IgD-negative memory B cell (primary cell): ENCODE measurements at regions not wholly inside any gene's neighbourhood (a gene's known extent, or its start where the extent isn't known, plus 50 kb on each side); places are given as distances from the start of the nearest gene placed in this dataset.

Experiments
- H3K27ac Mint-ChIP-seq, 3 donors: one replicate each; pipeline ENCODE4 v1.8.0; 2020 to 2022; ENCODE audit warnings: mild to moderate bottlenecking in 3 of 3, mixed read lengths in 3 of 3, moderate library complexity in 1 of 3
- H3K27me3 Mint-ChIP-seq: one replicate; pipeline ENCODE4 v1.8.0; 2021; ENCODE audit warnings: mixed read lengths
- H3K36me3 Mint-ChIP-seq: one replicate; pipeline ENCODE4 v1.8.0; 2020; ENCODE audit warnings: mild to moderate bottlenecking, mixed read lengths
- H3K4me1 Mint-ChIP-seq, 3 donors: one replicate each; pipeline ENCODE4 v1.8.0; 2020 to 2022; ENCODE audit warnings: mixed read lengths in 3 of 3, mild to moderate bottlenecking in 1 of 3
- H3K4me3 Mint-ChIP-seq, 4 donors: one replicate each; pipeline ENCODE4 v1.8.0; 2020 to 2022; ENCODE audit warnings: mild to moderate bottlenecking in 4 of 4, mixed read lengths in 4 of 4, moderate library complexity in 3 of 4
- H3K9me3 Mint-ChIP-seq, 3 donors: one replicate each; pipeline ENCODE4 v1.8.0; 2020 to 2021; ENCODE audit warnings: mixed read lengths in 3 of 3, mild to moderate bottlenecking in 1 of 3

GRCh38 chr4:138014590-138015288 is 227.4 kb downstream of the SLC7A11 start:
- Mint-ChIP-seq H3K4me3 (no peak overlapping the region), H3K27me3 (peaks cover 1% of the 10 kb centered on the region), H3K4me1 (no peaks in the 10 kb centered on the region), H3K9me3 (no peaks in the 10 kb centered on the region), H3K27ac (no peak overlapping the region), H3K36me3 (peaks cover 1% of the 10 kb centered on the region)

GRCh38 chr4:138013625-138014024 is 228.5 kb downstream of the SLC7A11 start:
- Mint-ChIP-seq H3K9me3 (no peaks in the 10 kb centered on the region), H3K27ac (no peak overlapping the region), H3K36me3 (no peaks in the 10 kb centered on the region), H3K4me3 (no peak overlapping the region), H3K27me3 (peaks cover 1% of the 10 kb centered on the region), H3K4me1 (no peaks in the 10 kb centered on the region)

GRCh38 chr4:138010639-138011038 is 231.5 kb downstream of the SLC7A11 start:
- H3K4me1 Mint-ChIP-seq, result no peaks in the 10 kb centered on the region
- no peak overlapping the region for H3K4me3 Mint-ChIP-seq

GRCh38 chr4:138007572-138007971 is 234.6 kb downstream of the SLC7A11 start:
- Mint-ChIP-seq H3K27ac (no peak overlapping the region), H3K4me1 (no peaks in the 10 kb centered on the region), H3K9me3 (no peaks in the 10 kb centered on the region), H3K4me3 (no peak overlapping the region), H3K36me3 (no peaks in the 10 kb centered on the region), H3K27me3 (no peaks in the 10 kb centered on the region)

More at GRCh38 chr4:138010639-138011038, 231.5 kb downstream of the SLC7A11 start:
- Mint-ChIP-seq H3K36me3 (no peaks in the 10 kb centered on the region), H3K27me3 (peaks cover 1% of the 10 kb centered on the region), H3K9me3 (no peaks in the 10 kb centered on the region), H3K27ac (no peak overlapping the region)

- H3K27ac Mint-ChIP-seq, result no peak overlapping the region
- no peaks in the 10 kb centered on the region for H3K9me3 Mint-ChIP-seq
- H3K36me3 Mint-ChIP-seq, result no peaks in the 10 kb centered on the region
- no peaks in the 10 kb centered on the region for H3K4me1 Mint-ChIP-seq
- H3K27me3 Mint-ChIP-seq, result no peaks in the 10 kb centered on the region
- no peak overlapping the region for H3K4me3 Mint-ChIP-seq
Observed at GRCh38 chr4:138005486-138005885, 236.7 kb downstream of the SLC7A11 start.

GRCh38 chr4:138003248-138003647 is 238.9 kb downstream of the SLC7A11 start:
- no peak overlapping the region for H3K27ac Mint-ChIP-seq
- no peaks in the 10 kb centered on the region for H3K9me3 Mint-ChIP-seq
- no peaks in the 10 kb centered on the region for H3K27me3 Mint-ChIP-seq
- H3K4me1 Mint-ChIP-seq, result no peaks in the 10 kb centered on the region
- no peaks in the 10 kb centered on the region for H3K36me3 Mint-ChIP-seq
- H3K4me3 Mint-ChIP-seq, result no peak overlapping the region

GRCh38 chr4:137998666-137999429 is 243.3 kb downstream of the SLC7A11 start:
- no peak overlapping the region for H3K27ac Mint-ChIP-seq

GRCh38 chr4:137997496-137997895 is 244.7 kb downstream of the SLC7A11 start:
- Mint-ChIP-seq H3K4me1 (no peaks in the 10 kb centered on the region), H3K27ac (no peak overlapping the region), H3K4me3 (no peak overlapping the region), H3K27me3 (no peaks in the 10 kb centered on the region), H3K9me3 (no peaks in the 10 kb centered on the region), H3K36me3 (no peaks in the 10 kb centered on the region)

More at GRCh38 chr4:137998666-137999429, 243.3 kb downstream of the SLC7A11 start:
- Mint-ChIP-seq H3K4me1 (no peaks in the 10 kb centered on the region), H3K9me3 (no peaks in the 10 kb centered on the region), H3K27me3 (no peaks in the 10 kb centered on the region), H3K4me3 (no peak overlapping the region), H3K36me3 (no peaks in the 10 kb centered on the region)

GRCh38 chr4:137994853-137995252 is 247.3 kb downstream of the SLC7A11 start:
- H3K9me3 Mint-ChIP-seq, result no peaks in the 10 kb centered on the region
- no peaks in the 10 kb centered on the region for H3K36me3 Mint-ChIP-seq
- H3K4me1 Mint-ChIP-seq, result no peaks in the 10 kb centered on the region
- no peaks in the 10 kb centered on the region for H3K27me3 Mint-ChIP-seq
- H3K4me3 Mint-ChIP-seq, result no peak overlapping the region
- H3K27ac Mint-ChIP-seq, result no peak overlapping the region

- no peaks in the 10 kb centered on the region for H3K9me3 Mint-ChIP-seq
- H3K27ac Mint-ChIP-seq, result peak overlapping the region in 1 of 3 donors; percentile 11
- H3K27me3 Mint-ChIP-seq, result no peaks in the 10 kb centered on the region
Observed at GRCh38 chr4:137993232-137993631, 248.9 kb downstream of the SLC7A11 start.

GRCh38 chr4:137981277-137981676 is 260.9 kb downstream of the SLC7A11 start:
- Mint-ChIP-seq H3K36me3 (no peaks in the 10 kb centered on the region), H3K27me3 (peaks cover 2% of the 10 kb centered on the region), H3K4me1 (no peaks in the 10 kb centered on the region), H3K27ac (no peak overlapping the region), H3K4me3 (peak overlapping the region in 1 of 4 donors; percentile 61), H3K9me3 (no peaks in the 10 kb centered on the region)

More at GRCh38 chr4:137993232-137993631, 248.9 kb downstream of the SLC7A11 start:
- Mint-ChIP-seq H3K4me1 (no peaks in the 10 kb centered on the region), H3K36me3 (no peaks in the 10 kb centered on the region), H3K4me3 (no peak overlapping the region)

- no peaks in the 10 kb centered on the region for H3K9me3 Mint-ChIP-seq
- H3K27me3 Mint-ChIP-seq, result peaks cover 2% of the 10 kb centered on the region
- H3K4me1 Mint-ChIP-seq, result no peaks in the 10 kb centered on the region
- H3K27ac Mint-ChIP-seq, result no peak overlapping the region
- no peaks in the 10 kb centered on the region for H3K36me3 Mint-ChIP-seq
- H3K4me3 Mint-ChIP-seq, result no peak overlapping the region
Observed at GRCh38 chr4:137980641-137981040, 261.5 kb downstream of the SLC7A11 start.

GRCh38 chr4:137979938-137980337 is 262.2 kb downstream of the SLC7A11 start:
- H3K9me3 Mint-ChIP-seq, result no peaks in the 10 kb centered on the region
- no peak overlapping the region for H3K4me3 Mint-ChIP-seq
- H3K36me3 Mint-ChIP-seq, result no peaks in the 10 kb centered on the region
- no peaks in the 10 kb centered on the region for H3K4me1 Mint-ChIP-seq
- H3K27me3 Mint-ChIP-seq, result peaks cover 2% of the 10 kb centered on the region
- no peak overlapping the region for H3K27ac Mint-ChIP-seq

- Mint-ChIP-seq H3K27ac (no peak overlapping the region), H3K27me3 (no peaks in the 10 kb centered on the region), H3K4me3 (no peak overlapping the region), H3K4me1 (no peaks in the 10 kb centered on the region), H3K9me3 (no peaks in the 10 kb centered on the region), H3K36me3 (no peaks in the 10 kb centered on the region)
Observed at GRCh38 chr4:137968956-137969678, 273.0 kb downstream of the SLC7A11 start.

- Mint-ChIP-seq H3K36me3 (peaks cover 2% of the 10 kb centered on the region), H3K9me3 (no peaks in the 10 kb centered on the region)
Observed at GRCh38 chr4:137967480-137968190, 274.5 kb downstream of the SLC7A11 start.

More at GRCh38 chr4:137967480-137968190, 274.5 kb downstream of the SLC7A11 start:
- Mint-ChIP-seq H3K27ac (no peak overlapping the region), H3K27me3 (no peaks in the 10 kb centered on the region), H3K4me3 (no peak overlapping the region), H3K4me1 (no peaks in the 10 kb centered on the region)
